H7 (cell line): ENCODE measurements at regions not wholly inside any gene's neighbourhood (a gene's known extent, or its start where the extent isn't known, plus 50 kb on each side); places are given as distances from the start of the nearest gene placed in this dataset.

Experiments
- DNase-seq: peaks from one replicate; pipeline ENCODE4 v3.0.0; 2012
- H3K27me3 ChIP-seq: 2 replicates; pipeline ENCODE4 v1.6.0; 2011; ENCODE audit warnings: mild to moderate bottlenecking, low read length; ENCODE audit not compliant: control insufficient read depth, insufficient read depth
- H3K36me3 ChIP-seq: replicated peaks from 2 replicates; pipeline ENCODE4 v1.5.1; 2011; ENCODE audit warnings: low read length; ENCODE audit not compliant: control insufficient read depth, insufficient read depth
- H3K4me3 ChIP-seq: 2 replicates; pipeline ENCODE4 v1.5.1; 2011; ENCODE audit warnings: low read depth, mild to moderate bottlenecking, control low read depth, low read length, moderate library complexity; ENCODE audit not compliant: insufficient read depth

- DNase-seq: no peak
- Histone ChIP-seq H3K4me3 (no peak overlapping the region), H3K36me3 (no peaks in the 10 kb centered on the region), H3K27me3 (no peaks in the 10 kb centered on the region)
These were observed 187.1 kb upstream of the CDKN3 start for GRCh38 chr14:54209511-54210250.

- Histone ChIP-seq H3K4me3 (no peak overlapping the region), H3K36me3 (no peaks in the 10 kb centered on the region), H3K27me3 (no peaks in the 10 kb centered on the region)
- DNase-seq: no peak
These were observed 185.1 kb upstream of the CDKN3 start for GRCh38 chr14:54211551-54212308.

- no peak for DNase-seq
- Histone ChIP-seq H3K27me3 (peaks cover 2% of the 10 kb centered on the region), H3K4me3 (no peak overlapping the region), H3K36me3 (no peaks in the 10 kb centered on the region)
These were observed 183.3 kb upstream of the CDKN3 start for GRCh38 chr14:54213536-54213935.

- Histone ChIP-seq H3K4me3 (no peak overlapping the region), H3K36me3 (no peaks in the 10 kb centered on the region), H3K27me3 (peaks cover 31% of the 10 kb centered on the region)
- no peak for DNase-seq
These were observed 180.0 kb upstream of the CDKN3 start for GRCh38 chr14:54216827-54217226.

- Histone ChIP-seq H3K4me3 (peak overlapping the region; percentile 37), H3K36me3 (no peaks in the 10 kb centered on the region), H3K27me3 (peaks cover 34% of the 10 kb centered on the region)
- peak; percentile 77 for DNase-seq
These were observed 177.3 kb upstream of the CDKN3 start for GRCh38 chr14:54219261-54220070.

GRCh38 chr14:54220071-54220703, 176.6 kb upstream of the CDKN3 start:
- Histone ChIP-seq H3K36me3 (no peaks in the 10 kb centered on the region), H3K27me3 (peaks cover 34% of the 10 kb centered on the region), H3K4me3 (peak overlapping the region; percentile 37)
- peak; percentile 70 for DNase-seq

GRCh38 chr14:54220704-54221431, 175.9 kb upstream of the CDKN3 start:
- H3K27me3 ChIP-seq: peaks cover 34% of the 10 kb centered on the region
- H3K36me3 ChIP-seq: no peaks in the 10 kb centered on the region
- no peak overlapping the region for H3K4me3 ChIP-seq
- DNase-seq: no peak

GRCh38 chr14:54221432-54221803, 175.4 kb upstream of the CDKN3 start:
- no peak for DNase-seq
- H3K27me3 ChIP-seq: peaks cover 34% of the 10 kb centered on the region
- H3K4me3 ChIP-seq: no peak overlapping the region
- H3K36me3 ChIP-seq: no peaks in the 10 kb centered on the region

- peaks cover 34% of the 10 kb centered on the region for H3K27me3 ChIP-seq
- H3K4me3 ChIP-seq: no peak overlapping the region
- peak; percentile 44 for DNase-seq
- H3K36me3 ChIP-seq: no peaks in the 10 kb centered on the region
These were observed 174.8 kb upstream of the CDKN3 start for GRCh38 chr14:54221971-54222370.

GRCh38 chr14:54223831-54224402, 172.9 kb upstream of the CDKN3 start:
- no peak for DNase-seq
- H3K27me3 ChIP-seq: peaks cover 29% of the 10 kb centered on the region
- H3K36me3 ChIP-seq: no peaks in the 10 kb centered on the region
- no peak overlapping the region for H3K4me3 ChIP-seq

GRCh38 chr14:54225457-54226060, 171.2 kb upstream of the CDKN3 start:
- H3K27me3 ChIP-seq: peaks cover 12% of the 10 kb centered on the region
- no peak overlapping the region for H3K4me3 ChIP-seq
- no peaks in the 10 kb centered on the region for H3K36me3 ChIP-seq
- DNase-seq: no peak

GRCh38 chr14:54226103-54226502, 170.7 kb upstream of the CDKN3 start:
- Histone ChIP-seq H3K36me3 (no peaks in the 10 kb centered on the region), H3K27me3 (peaks cover 7% of the 10 kb centered on the region), H3K4me3 (no peak overlapping the region)
- no peak for DNase-seq

GRCh38 chr14:54226558-54226957, 170.2 kb upstream of the CDKN3 start:
- no peak for DNase-seq
- Histone ChIP-seq H3K36me3 (no peaks in the 10 kb centered on the region), H3K27me3 (peaks cover 3% of the 10 kb centered on the region), H3K4me3 (no peak overlapping the region)
